ENCODE measurements at regions not wholly inside any gene's neighbourhood (a gene's known extent, or its start where the extent isn't known, plus 50 kb on each side); places are given as distances from the start of the nearest gene placed in this dataset.

DNA sequence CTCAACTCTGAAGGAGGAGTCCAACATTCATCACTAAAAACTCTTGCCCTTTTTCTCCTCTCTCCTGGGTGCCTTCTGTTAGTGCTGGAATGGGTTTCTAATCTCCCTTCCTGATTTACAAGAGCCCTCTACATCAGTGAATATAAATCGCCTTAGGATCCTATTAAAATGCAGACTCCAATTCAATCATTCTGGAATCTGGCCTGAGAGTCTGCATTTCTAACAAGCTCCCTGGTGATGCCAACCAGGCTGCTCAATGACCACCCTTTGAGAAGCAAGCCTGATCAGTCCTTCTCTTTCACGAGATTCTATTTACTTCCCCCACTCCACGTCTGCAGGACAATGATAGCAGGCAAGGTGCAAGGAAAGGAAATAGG is 72.8 kb upstream of the E2F3 start:
- no peaks in the 10 kb centered on the region for H3K79me2 ChIP-seq (ENCODE audit: control insufficient read depth, insufficient read depth, low read length)
- no peak overlapping the region for H3K9ac ChIP-seq (ENCODE audit: control insufficient read depth, extremely low read depth, insufficient read depth, low read length)
- H3K4me1 ChIP-seq (ENCODE audit: control insufficient read depth, extremely low read depth, insufficient read depth, low read length): no peaks in the 10 kb centered on the region
- H3K9me1 ChIP-seq (ENCODE audit: control insufficient read depth, extremely low read depth, insufficient read depth, low read length): no peaks in the 10 kb centered on the region
- H3K9me3 ChIP-seq (ENCODE audit: control insufficient read depth, low read depth, low read length): no peaks in the 10 kb centered on the region
- H3K27me3 ChIP-seq (ENCODE audit: control insufficient read depth, extremely low read depth, insufficient read depth, low read length): peaks cover 3% of the 10 kb centered on the region
- no peak overlapping the region for H3K27ac ChIP-seq (ENCODE audit: control insufficient read depth, insufficient read depth, low read length)
- no peaks in the 10 kb centered on the region for H4K20me1 ChIP-seq (ENCODE audit: control insufficient read depth, extremely low read depth, insufficient read depth, low read length)
- DNase-seq (ENCODE audit: low read depth, low spot score) (no peak), FAIRE-seq (no peak)
- H3K36me3 ChIP-seq (ENCODE audit: control insufficient read depth in 2 of 2, extremely low read depth in 1 of 2, insufficient read depth in 2 of 2, low read length in 2 of 2): no peaks in the 10 kb centered on the region
- no peak overlapping the region for H3K4me2 ChIP-seq (ENCODE audit: control insufficient read depth, extremely low read depth, insufficient read depth, low read depth, low read length)
- H3K4me3 ChIP-seq (ENCODE audit: control insufficient read depth in 2 of 3, extremely low read depth in 1 of 3, insufficient read depth in 2 of 3, low read depth in 1 of 3, low read length in 3 of 3): no peak overlapping the region
- H2AFZ ChIP-seq (ENCODE audit: control insufficient read depth, low read length): no peak overlapping the region
- TF ChIP-seq EZH2 (IDR thresholded peaks at IDR 0.05; ENCODE audit: low read length): no peak
- TF ChIP-seq CTCF (optimal IDR thresholded peaks at IDR 0.05 in 1 of 3, IDR thresholded peaks at IDR 0.05 in 1 of 3, conservative IDR thresholded peaks at IDR 0.05 in 1 of 3; ENCODE audit: extremely low read depth in 1 of 3, insufficient read depth in 2 of 3, low read length in 3 of 3): no peak
- dilution Hi-C loops (cut with MboI; ENCODE audit: extremely low pct_ligation_motif_present, low sequenced_read_pairs): no loop called here

DNA sequence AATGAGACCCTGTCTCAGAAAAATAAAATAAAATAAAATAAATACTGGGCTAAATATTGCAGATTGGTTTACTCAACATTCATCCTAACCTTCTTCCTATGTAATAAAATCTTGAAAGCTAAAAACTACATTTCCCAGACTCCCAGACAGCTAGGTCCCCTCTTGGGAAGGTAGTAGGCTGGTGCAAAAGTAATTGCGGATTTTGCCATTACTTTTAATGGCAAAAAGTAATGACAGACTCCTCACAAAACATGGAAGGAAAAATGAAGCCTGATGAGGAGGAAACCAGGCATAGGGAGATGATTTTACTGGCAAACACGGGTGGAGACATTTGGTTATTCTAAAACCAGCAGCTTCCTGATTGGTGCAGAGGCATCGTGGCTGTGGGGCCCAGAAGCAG is 70.6 kb upstream of the E2F3 start:
- Histone ChIP-seq H3K9ac (ENCODE audit: control insufficient read depth, extremely low read depth, insufficient read depth, low read length) (no peak overlapping the region), H3K9me1 (ENCODE audit: control insufficient read depth, extremely low read depth, insufficient read depth, low read length) (no peaks in the 10 kb centered on the region), H3K79me2 (ENCODE audit: control insufficient read depth, insufficient read depth, low read length) (no peaks in the 10 kb centered on the region), H4K20me1 (ENCODE audit: control insufficient read depth, extremely low read depth, insufficient read depth, low read length) (no peaks in the 10 kb centered on the region), H3K4me2 (ENCODE audit: control insufficient read depth, extremely low read depth, insufficient read depth, low read depth, low read length) (no peak overlapping the region), H3K4me3 (ENCODE audit: control insufficient read depth in 2 of 3, extremely low read depth in 1 of 3, insufficient read depth in 2 of 3, low read depth in 1 of 3, low read length in 3 of 3) (no peak overlapping the region), H3K27ac (ENCODE audit: control insufficient read depth, insufficient read depth, low read length) (no peak overlapping the region), H3K9me3 (ENCODE audit: control insufficient read depth, low read depth, low read length) (no peaks in the 10 kb centered on the region), H2AFZ (ENCODE audit: control insufficient read depth, low read length) (no peak overlapping the region), H3K4me1 (ENCODE audit: control insufficient read depth, extremely low read depth, insufficient read depth, low read length) (no peaks in the 10 kb centered on the region), H3K36me3 (ENCODE audit: control insufficient read depth in 2 of 2, extremely low read depth in 1 of 2, insufficient read depth in 2 of 2, low read length in 2 of 2) (no peaks in the 10 kb centered on the region), H3K27me3 (ENCODE audit: control insufficient read depth, extremely low read depth, insufficient read depth, low read length) (peaks cover 3% of the 10 kb centered on the region)
- DNase-seq (ENCODE audit: low read depth, low spot score) (no peak), FAIRE-seq (no peak)
- TF ChIP-seq EZH2 (IDR thresholded peaks at IDR 0.05; ENCODE audit: low read length) (no peak), CTCF (optimal IDR thresholded peaks at IDR 0.05 in 1 of 3, IDR thresholded peaks at IDR 0.05 in 1 of 3, conservative IDR thresholded peaks at IDR 0.05 in 1 of 3; ENCODE audit: extremely low read depth in 1 of 3, insufficient read depth in 2 of 3, low read length in 3 of 3) (no peak)
- dilution Hi-C loops (cut with MboI; ENCODE audit: extremely low pct_ligation_motif_present, low sequenced_read_pairs): no loop called here
